ENCODE measurements at regions not wholly inside any gene's neighbourhood (a gene's known extent, or its start where the extent isn't known, plus 50 kb on each side); places are given as distances from the start of the nearest gene placed in this dataset.
"Not testable (repeated sequence)": the region's sequence is repeated elsewhere in the genome, so short reads cannot be mapped to it uniquely, and the experiment has no call there.

DNA sequence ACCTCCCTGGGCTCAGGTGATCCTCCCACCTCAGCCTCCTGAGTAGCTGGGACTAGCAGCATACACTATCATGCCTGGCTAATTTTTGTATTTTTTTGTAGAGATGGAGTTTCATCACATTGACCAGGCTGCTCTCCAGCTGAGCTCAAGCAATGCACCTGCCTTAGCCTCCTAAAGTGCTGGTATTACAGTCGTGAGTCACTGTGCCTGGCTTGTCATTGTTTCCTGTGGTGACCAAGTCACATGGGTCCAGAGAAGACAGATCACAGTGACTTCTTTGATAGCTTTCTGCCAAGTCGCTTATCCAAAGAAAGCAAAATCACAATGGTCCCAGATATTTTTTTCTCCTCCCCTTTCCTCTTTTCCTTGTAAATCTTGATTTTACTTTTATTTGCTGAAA, 96.7 kb upstream of the NBPF11 start:
- TF ChIP-seq, protein P1, sequence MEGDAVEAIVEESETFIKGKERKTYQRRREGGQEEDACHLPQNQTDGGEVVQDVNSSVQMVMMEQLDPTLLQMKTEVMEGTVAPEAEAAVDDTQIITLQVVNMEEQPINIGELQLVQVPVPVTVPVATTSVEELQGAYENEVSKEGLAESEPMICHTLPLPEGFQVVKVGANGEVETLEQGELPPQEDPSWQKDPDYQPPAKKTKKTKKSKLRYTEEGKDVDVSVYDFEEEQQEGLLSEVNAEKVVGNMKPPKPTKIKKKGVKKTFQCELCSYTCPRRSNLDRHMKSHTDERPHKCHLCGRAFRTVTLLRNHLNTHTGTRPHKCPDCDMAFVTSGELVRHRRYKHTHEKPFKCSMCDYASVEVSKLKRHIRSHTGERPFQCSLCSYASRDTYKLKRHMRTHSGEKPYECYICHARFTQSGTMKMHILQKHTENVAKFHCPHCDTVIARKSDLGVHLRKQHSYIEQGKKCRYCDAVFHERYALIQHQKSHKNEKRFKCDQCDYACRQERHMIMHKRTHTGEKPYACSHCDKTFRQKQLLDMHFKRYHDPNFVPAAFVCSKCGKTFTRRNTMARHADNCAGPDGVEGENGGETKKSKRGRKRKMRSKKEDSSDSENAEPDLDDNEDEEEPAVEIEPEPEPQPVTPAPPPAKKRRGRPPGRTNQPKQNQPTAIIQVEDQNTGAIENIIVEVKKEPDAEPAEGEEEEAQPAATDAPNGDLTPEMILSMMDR (conservative IDR thresholded peaks at IDR 0.05): not testable (repeated sequence)
- not testable (repeated sequence) for TF ChIP-seq ZFX (IDR thresholded peaks at IDR 0.05)

Data from C4-2B (cell line).